Activated CD8-positive, alpha-beta T cell treated with anti-CD3 and anti-CD28 coated beads for 36 hours (primary cell): ENCODE measurements at regions not wholly inside any gene's neighbourhood (a gene's known extent, or its start where the extent isn't known, plus 50 kb on each side); places are given as distances from the start of the nearest gene placed in this dataset.

Experiments used
- ATAC-seq: fragments of 200-7000 bp; cut with Tn5 transposase; one replicate; pipeline ENCODE4 v1.10.0; 2021; ENCODE audit warnings: mild to moderate bottlenecking, moderate library complexity
- CTCF ChIA-PET: fragments of 350-600 bp; sonication (Branson Sonifier 250); formaldehyde crosslinking; loops from one replicate; lab custom pipeline; 2021; ENCODE audit warnings: antibody characterized with exemption; lab: Charles Lee
- POLR2A ChIA-PET: fragments of 350-600 bp; sonication (Branson Sonifier 250); formaldehyde crosslinking; loops from one replicate; lab custom pipeline; 2021; ENCODE audit warnings: antibody characterized with exemption; lab: Charles Lee
- DNase-seq: peaks from one replicate; pipeline ENCODE4 v3.0.0-alpha.2; 2020
- H3K27ac Mint-ChIP-seq: one replicate; pipeline ENCODE4 v1.8.0; 2021; ENCODE audit warnings: mild to moderate bottlenecking, mixed read lengths
- H3K27me3 Mint-ChIP-seq: one replicate; pipeline ENCODE4 v1.8.0; 2021; ENCODE audit warnings: mixed read lengths
- H3K36me3 Mint-ChIP-seq: one replicate; pipeline ENCODE4 v1.8.0; 2021; ENCODE audit warnings: low read depth, mixed read lengths
- H3K4me1 Mint-ChIP-seq: one replicate; pipeline ENCODE4 v1.8.0; 2021; ENCODE audit warnings: low read depth, mixed read lengths
- H3K4me3 Mint-ChIP-seq: one replicate; pipeline ENCODE4 v1.8.0; 2021; ENCODE audit warnings: mild to moderate bottlenecking, moderate library complexity, mixed read lengths
- H3K9me3 Mint-ChIP-seq: one replicate; pipeline ENCODE4 v1.8.0; 2021; ENCODE audit warnings: mixed read lengths
- CTCF ChIP-seq: fragments of 200-600 bp; IDR thresholded peaks from one replicate; pipeline ENCODE4 v1.8.0; 2022; ENCODE audit warnings: antibody characterized with exemption, mild to moderate bottlenecking
- intact Hi-C: fragments of 100-400 bp; cut with micrococcal nuclease; formaldehyde crosslinking; loops from one replicate; pipeline ENCODE4 v1.10.0; 2022

GRCh38 chr13:34151885-34152284 lies 333.9 kb downstream of the RFC3 start:
- H3K9me3 Mint-ChIP-seq: no peaks in the 10 kb centered on the region
- H3K36me3 Mint-ChIP-seq: no peaks in the 10 kb centered on the region
- H3K4me1 Mint-ChIP-seq: peaks cover 6% of the 10 kb centered on the region
- no peak overlapping the region for H3K4me3 Mint-ChIP-seq
- peaks cover 3% of the 10 kb centered on the region for H3K27me3 Mint-ChIP-seq
- ChIA-PET CTCF (no interaction called here), POLR2A (no interaction called here)
- no peak for DNase-seq
- TF ChIP-seq CTCF: no peak
- ATAC-seq: no peak
- no peak overlapping the region for H3K27ac Mint-ChIP-seq
- intact Hi-C loops: no loop called here

- no peak for ATAC-seq
- no peak for TF ChIP-seq CTCF
- no peak for DNase-seq
- CTCF ChIA-PET: no interaction called here
- no peak overlapping the region for H3K4me3 Mint-ChIP-seq
- no peaks in the 10 kb centered on the region for H3K36me3 Mint-ChIP-seq
- H3K27me3 Mint-ChIP-seq: peaks cover 5% of the 10 kb centered on the region
- H3K4me1 Mint-ChIP-seq: peaks cover 10% of the 10 kb centered on the region
- intact Hi-C loops: no loop called here
- H3K9me3 Mint-ChIP-seq: no peaks in the 10 kb centered on the region
- no peak overlapping the region for H3K27ac Mint-ChIP-seq
- POLR2A ChIA-PET: no interaction called here
Observed at GRCh38 chr13:34152409-34152808, 334.5 kb downstream of the RFC3 start.

- no peaks in the 10 kb centered on the region for H3K9me3 Mint-ChIP-seq
- ChIA-PET CTCF (no interaction called here), POLR2A (interaction anchor here (0.7 kb wide), 1 partner anchor 1303 kb away, joined by 3 read pairs; no protein-coding TSS in a partner anchor)
- H3K27me3 Mint-ChIP-seq: peaks cover 5% of the 10 kb centered on the region
- no peak overlapping the region for H3K4me3 Mint-ChIP-seq
- ATAC-seq: no peak
- intact Hi-C loops: no loop called here
- no peak for TF ChIP-seq CTCF
- DNase-seq: no peak
- H3K4me1 Mint-ChIP-seq: peaks cover 10% of the 10 kb centered on the region
- no peaks in the 10 kb centered on the region for H3K36me3 Mint-ChIP-seq
- H3K27ac Mint-ChIP-seq: no peak overlapping the region
Observed at GRCh38 chr13:34152996-34153395, 335.0 kb downstream of the RFC3 start.

GRCh38 chr13:34153428-34154180 lies 335.7 kb downstream of the RFC3 start:
- CTCF ChIA-PET: no interaction called here
- no peak overlapping the region for H3K27ac Mint-ChIP-seq
- no peaks in the 10 kb centered on the region for H3K9me3 Mint-ChIP-seq
- H3K36me3 Mint-ChIP-seq: no peaks in the 10 kb centered on the region
- no peak for TF ChIP-seq CTCF
- DNase-seq (no peak), ATAC-seq (no peak)
- H3K27me3 Mint-ChIP-seq: peaks cover 7% of the 10 kb centered on the region
- H3K4me3 Mint-ChIP-seq: no peak overlapping the region
- peaks cover 10% of the 10 kb centered on the region for H3K4me1 Mint-ChIP-seq
- POLR2A ChIA-PET: interaction anchor here (0.7 kb wide), 1 partner anchor 1303 kb away, joined by 3 read pairs; no protein-coding TSS in a partner anchor
- intact Hi-C loops: no loop called here

- DNase-seq (no peak), ATAC-seq (no peak)
- Mint-ChIP-seq H3K36me3 (no peaks in the 10 kb centered on the region), H3K4me3 (no peak overlapping the region), H3K27ac (no peak overlapping the region), H3K27me3 (peaks cover 9% of the 10 kb centered on the region), H3K4me1 (peaks cover 10% of the 10 kb centered on the region), H3K9me3 (no peaks in the 10 kb centered on the region)
- ChIA-PET POLR2A (no interaction called here), CTCF (no interaction called here)
- no peak for TF ChIP-seq CTCF
- intact Hi-C loops: no loop called here
Observed at GRCh38 chr13:34155931-34156607, 338.1 kb downstream of the RFC3 start.
